MM.1S (cell line): ENCODE measurements at regions not wholly inside any gene's neighbourhood (a gene's known extent, or its start where the extent isn't known, plus 50 kb on each side); places are given as distances from the start of the nearest gene placed in this dataset.

Experiments
- EZH2 ChIP-seq: fragments of 300-600 bp; sonication (generic); optimal IDR thresholded peaks from 2 replicates; pipeline ENCODE3; 2017; ENCODE audit warnings: low read depth, mild to moderate bottlenecking, antibody characterized with exemption, low read length, mixed read lengths
- TF ChIP-seq, protein P1 (sequence below): fragments of 300-600 bp; sonication (generic); IDR thresholded peaks from 2 replicates; pipeline ENCODE4 v1.5.1; 2016; ENCODE audit warnings: antibody characterized with exemption, low read length, mixed read lengths

DNA sequence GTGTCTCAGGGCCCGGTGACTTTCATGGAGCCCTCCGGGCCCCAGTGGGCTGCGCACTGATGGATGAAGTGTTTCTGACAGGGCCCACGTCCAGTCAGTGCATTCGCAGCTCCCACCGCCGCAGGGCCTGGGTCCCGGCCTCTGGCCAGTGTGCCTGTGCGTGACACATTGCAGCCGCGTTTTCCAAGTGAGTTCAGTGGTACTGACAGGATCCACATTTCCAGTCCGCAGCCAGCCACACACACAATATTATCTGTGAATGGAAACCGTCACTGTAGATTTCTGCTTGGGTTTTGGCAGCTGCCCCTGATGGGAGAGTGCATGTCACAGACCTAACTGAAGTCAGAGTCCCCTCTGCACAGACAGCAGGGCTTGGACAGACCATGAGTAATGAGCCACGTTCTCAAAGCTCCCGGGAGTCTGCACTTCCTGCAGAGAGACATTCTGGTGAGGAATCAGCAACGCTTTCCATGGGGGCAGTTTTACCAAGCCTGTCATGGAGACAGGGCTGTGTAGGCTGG is 171.4 kb downstream of the MYLK4 start:
- TF ChIP-seq, protein P1, sequence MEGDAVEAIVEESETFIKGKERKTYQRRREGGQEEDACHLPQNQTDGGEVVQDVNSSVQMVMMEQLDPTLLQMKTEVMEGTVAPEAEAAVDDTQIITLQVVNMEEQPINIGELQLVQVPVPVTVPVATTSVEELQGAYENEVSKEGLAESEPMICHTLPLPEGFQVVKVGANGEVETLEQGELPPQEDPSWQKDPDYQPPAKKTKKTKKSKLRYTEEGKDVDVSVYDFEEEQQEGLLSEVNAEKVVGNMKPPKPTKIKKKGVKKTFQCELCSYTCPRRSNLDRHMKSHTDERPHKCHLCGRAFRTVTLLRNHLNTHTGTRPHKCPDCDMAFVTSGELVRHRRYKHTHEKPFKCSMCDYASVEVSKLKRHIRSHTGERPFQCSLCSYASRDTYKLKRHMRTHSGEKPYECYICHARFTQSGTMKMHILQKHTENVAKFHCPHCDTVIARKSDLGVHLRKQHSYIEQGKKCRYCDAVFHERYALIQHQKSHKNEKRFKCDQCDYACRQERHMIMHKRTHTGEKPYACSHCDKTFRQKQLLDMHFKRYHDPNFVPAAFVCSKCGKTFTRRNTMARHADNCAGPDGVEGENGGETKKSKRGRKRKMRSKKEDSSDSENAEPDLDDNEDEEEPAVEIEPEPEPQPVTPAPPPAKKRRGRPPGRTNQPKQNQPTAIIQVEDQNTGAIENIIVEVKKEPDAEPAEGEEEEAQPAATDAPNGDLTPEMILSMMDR, result no peak
- no peak for TF ChIP-seq EZH2
